GM20431 (cell line): ENCODE measurements at regions not wholly inside any gene's neighbourhood (a gene's known extent, or its start where the extent isn't known, plus 50 kb on each side); places are given as distances from the start of the nearest gene placed in this dataset.
"Not testable (repeated sequence)": the region's sequence is repeated elsewhere in the genome, so short reads cannot be mapped to it uniquely, and the experiment has no call there.

ENCODE experiments used
- in situ Hi-C: fragments of 300-500 bp; cut with MseI, MboI; formaldehyde crosslinking; loops from one replicate; pipeline ENCODE4 v1.15.0; 2020; ENCODE audit warnings: low sequenced_read_pairs; ENCODE audit not compliant: unreplicated experiment

GRCh38 chr7:42689626-42690025 is 222.2 kb downstream of the C7orf25 start:
- in situ Hi-C loops, result no loop called here

- in situ Hi-C loops, result no loop called here
Observed at GRCh38 chr7:42688056-42688371, 223.9 kb downstream of the C7orf25 start.

GRCh38 chr7:42687211-42688055 is 224.4 kb downstream of the C7orf25 start:
- in situ Hi-C loops, result no loop called here

GRCh38 chr7:42686594-42687156 is 225.2 kb downstream of the C7orf25 start:
- in situ Hi-C loops, result no loop called here

- in situ Hi-C loops, result no loop called here
Observed at GRCh38 chr7:42685911-42686310, 226.0 kb downstream of the C7orf25 start.

- in situ Hi-C loops, result no loop called here
Observed at GRCh38 chr7:42677751-42678699, 233.8 kb downstream of the C7orf25 start.

GRCh38 chr7:42674541-42674940 is 237.3 kb downstream of the C7orf25 start:
- in situ Hi-C loops, result no loop called here

- in situ Hi-C loops, result no loop called here
Observed at GRCh38 chr7:42673951-42674350, 237.9 kb downstream of the C7orf25 start.

- in situ Hi-C loops, result no loop called here
Observed at GRCh38 chr7:42672339-42672999, 239.4 kb downstream of the C7orf25 start.

- in situ Hi-C loops, result no loop called here
Observed at GRCh38 chr7:42671627-42672026, 240.2 kb downstream of the C7orf25 start.

GRCh38 chr7:42666994-42667393 is 244.9 kb downstream of the C7orf25 start:
- in situ Hi-C loops, result no loop called here

GRCh38 chr7:42662862-42663261 is 249.0 kb downstream of the C7orf25 start:
- in situ Hi-C loops, result no loop called here

- in situ Hi-C loops, result no loop called here
Observed at GRCh38 chr7:42661312-42661711, 250.6 kb downstream of the C7orf25 start.

- in situ Hi-C loops, result no loop called here
Observed at GRCh38 chr7:42650701-42651100, 261.2 kb downstream of the C7orf25 start.

GRCh38 chr7:42650171-42650570 is 261.7 kb downstream of the C7orf25 start:
- in situ Hi-C loops, result no loop called here

GRCh38 chr7:42645906-42646305 is 266.0 kb downstream of the C7orf25 start:
- in situ Hi-C loops, result no loop called here

GRCh38 chr7:42642699-42643098 is 269.2 kb downstream of the C7orf25 start:
- in situ Hi-C loops, result no loop called here

GRCh38 chr7:42639930-42640329 is 271.9 kb downstream of the C7orf25 start:
- in situ Hi-C loops, result no loop called here

GRCh38 chr7:42636380-42636779 is 275.5 kb downstream of the C7orf25 start:
- in situ Hi-C loops, result not testable (repeated sequence)

- in situ Hi-C loops, result no loop called here
Observed at GRCh38 chr7:42628054-42628453, 283.8 kb downstream of the C7orf25 start.
